ENCODE measurements at regions not wholly inside any gene's neighbourhood (a gene's known extent, or its start where the extent isn't known, plus 50 kb on each side); places are given as distances from the start of the nearest gene placed in this dataset.

DNA sequence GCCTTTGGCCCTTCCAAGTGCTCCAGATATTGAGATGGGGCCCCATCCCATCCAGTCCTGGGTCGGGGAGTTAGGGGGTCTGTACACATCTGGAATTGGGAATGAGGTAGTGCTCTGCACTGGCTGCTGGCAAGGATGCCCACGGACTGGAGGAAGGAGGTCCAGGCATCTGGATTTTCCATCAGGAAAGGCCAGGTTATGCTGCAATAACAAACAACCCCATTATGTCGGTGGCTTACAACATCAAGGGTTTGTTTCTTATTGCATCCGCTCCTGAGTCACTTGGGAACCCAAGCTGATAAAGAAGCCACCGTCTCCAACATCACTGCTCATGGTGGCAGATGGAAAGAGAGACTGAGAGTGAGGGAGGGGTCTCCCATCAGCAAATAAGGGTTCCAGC, 229.9 kb downstream of the TFCP2L1 start:
- DNase-seq (ENCODE audit: low read depth in 1 of 2, low spot score in 1 of 2), result no peak
- ChIA-PET CTCF (interaction anchor here (0.9 to 1.4 kb wide), 4 partner anchors 8 to 360 kb away, joined by 3 read pairs; no protein-coding TSS in a partner anchor), POLR2A (no interaction called here)
- Histone ChIP-seq H3K27ac (no peak overlapping the region), H3K4me3 (no peak overlapping the region), H3K4me2 (no peak overlapping the region), H3K9me3 (peaks cover 5% of the 10 kb centered on the region; the same call in 1 of the 3 replicates), H3K4me1 (peaks cover 7% of the 10 kb centered on the region; the same call in 2 of the 3 replicates)
- TF ChIP-seq, protein P1, sequence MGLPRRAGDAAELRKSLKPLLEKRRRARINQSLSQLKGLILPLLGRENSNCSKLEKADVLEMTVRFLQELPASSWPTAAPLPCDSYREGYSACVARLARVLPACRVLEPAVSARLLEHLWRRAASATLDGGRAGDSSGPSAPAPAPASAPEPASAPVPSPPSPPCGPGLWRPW (IDR thresholded peaks at IDR 0.05), result no peak
- TF ChIP-seq, protein P2, sequence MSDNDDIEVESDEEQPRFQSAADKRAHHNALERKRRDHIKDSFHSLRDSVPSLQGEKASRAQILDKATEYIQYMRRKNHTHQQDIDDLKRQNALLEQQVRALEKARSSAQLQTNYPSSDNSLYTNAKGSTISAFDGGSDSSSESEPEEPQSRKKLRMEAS (IDR thresholded peaks at IDR 0.05), result no peak
- TF ChIP-seq CHD4 (IDR thresholded peaks at IDR 0.05; ENCODE audit: borderline replicate concordance) (no peak), HEYL (CRISPR knock-in tag; IDR thresholded peaks at IDR 0.05) (no peak), RAD21 (conservative IDR thresholded peaks at IDR 0.05 in 1 of 2, IDR thresholded peaks at IDR 0.05 in 1 of 2) (no peak), ZFP36 (IDR thresholded peaks at IDR 0.05; ENCODE audit: borderline replicate concordance, partially characterized antibody) (no peak), RARB (CRISPR knock-in tag; IDR thresholded peaks at IDR 0.05) (no peak), TP53 (CRISPR knock-in tag; IDR thresholded peaks at IDR 0.05) (no peak)
- TF ChIP-seq, protein P3, sequence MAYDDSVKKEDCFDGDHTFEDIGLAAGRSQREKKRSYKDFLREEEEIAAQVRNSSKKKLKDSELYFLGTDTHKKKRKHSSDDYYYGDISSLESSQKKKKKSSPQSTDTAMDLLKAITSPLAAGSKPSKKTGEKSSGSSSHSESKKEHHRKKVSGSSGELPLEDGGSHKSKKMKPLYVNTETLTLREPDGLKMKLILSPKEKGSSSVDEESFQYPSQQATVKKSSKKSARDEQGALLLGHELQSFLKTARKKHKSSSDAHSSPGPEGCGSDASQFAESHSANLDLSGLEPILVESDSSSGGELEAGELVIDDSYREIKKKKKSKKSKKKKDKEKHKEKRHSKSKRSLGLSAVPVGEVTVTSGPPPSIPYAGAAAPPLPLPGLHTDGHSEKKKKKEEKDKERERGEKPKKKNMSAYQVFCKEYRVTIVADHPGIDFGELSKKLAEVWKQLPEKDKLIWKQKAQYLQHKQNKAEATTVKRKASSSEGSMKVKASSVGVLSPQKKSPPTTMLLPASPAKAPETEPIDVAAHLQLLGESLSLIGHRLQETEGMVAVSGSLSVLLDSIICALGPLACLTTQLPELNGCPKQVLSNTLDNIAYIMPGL (CRISPR knock-in tag; IDR thresholded peaks at IDR 0.05; ENCODE audit: borderline replicate concordance), result no peak
- ATAC-seq, result no peak
- FAIRE-seq, result no peak
- 66% methylated on average over 5 of the region's 5 CpGs for WGBS (ENCODE audit: missing lambda C conversion rate)

DNA sequence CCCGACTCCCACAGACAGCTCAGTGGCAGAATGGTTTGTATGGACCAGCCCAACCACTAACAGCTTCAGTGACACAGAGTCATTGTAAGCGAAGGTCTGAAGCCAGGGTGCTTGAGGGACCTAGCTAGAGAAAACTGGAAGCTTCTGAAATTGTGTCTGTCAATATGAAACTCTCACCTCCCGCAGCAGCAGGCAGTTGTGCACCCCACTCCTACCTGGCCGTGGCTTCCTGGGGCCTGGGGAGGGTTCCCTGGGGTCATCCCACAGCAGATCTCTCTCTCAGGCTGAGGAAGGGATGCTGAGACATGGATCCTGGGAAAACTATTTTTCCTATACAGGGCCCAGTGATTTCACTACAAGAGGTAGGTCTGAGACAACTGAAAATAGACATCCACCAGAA, 229.5 kb downstream of the TFCP2L1 start:
- DNase-seq (ENCODE audit: low read depth in 1 of 2, low spot score in 1 of 2), result no peak

More for the DNA sequence above, 229.5 kb downstream of the TFCP2L1 start:
- TF ChIP-seq CEBPB (IDR thresholded peaks at IDR 0.05), result no peak
- TF ChIP-seq HEYL (CRISPR knock-in tag; IDR thresholded peaks at IDR 0.05), result no peak
- TF ChIP-seq, protein P3 (CRISPR knock-in tag; IDR thresholded peaks at IDR 0.05; ENCODE audit: borderline replicate concordance), result no peak
- TF ChIP-seq, protein P4, sequence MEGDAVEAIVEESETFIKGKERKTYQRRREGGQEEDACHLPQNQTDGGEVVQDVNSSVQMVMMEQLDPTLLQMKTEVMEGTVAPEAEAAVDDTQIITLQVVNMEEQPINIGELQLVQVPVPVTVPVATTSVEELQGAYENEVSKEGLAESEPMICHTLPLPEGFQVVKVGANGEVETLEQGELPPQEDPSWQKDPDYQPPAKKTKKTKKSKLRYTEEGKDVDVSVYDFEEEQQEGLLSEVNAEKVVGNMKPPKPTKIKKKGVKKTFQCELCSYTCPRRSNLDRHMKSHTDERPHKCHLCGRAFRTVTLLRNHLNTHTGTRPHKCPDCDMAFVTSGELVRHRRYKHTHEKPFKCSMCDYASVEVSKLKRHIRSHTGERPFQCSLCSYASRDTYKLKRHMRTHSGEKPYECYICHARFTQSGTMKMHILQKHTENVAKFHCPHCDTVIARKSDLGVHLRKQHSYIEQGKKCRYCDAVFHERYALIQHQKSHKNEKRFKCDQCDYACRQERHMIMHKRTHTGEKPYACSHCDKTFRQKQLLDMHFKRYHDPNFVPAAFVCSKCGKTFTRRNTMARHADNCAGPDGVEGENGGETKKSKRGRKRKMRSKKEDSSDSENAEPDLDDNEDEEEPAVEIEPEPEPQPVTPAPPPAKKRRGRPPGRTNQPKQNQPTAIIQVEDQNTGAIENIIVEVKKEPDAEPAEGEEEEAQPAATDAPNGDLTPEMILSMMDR (IDR thresholded peaks at IDR 0.05), result no peak
- TF ChIP-seq RNF2 (IDR thresholded peaks at IDR 0.05; ENCODE audit: borderline replicate concordance, low read depth), result no peak
- TF ChIP-seq MYC (IDR thresholded peaks at IDR 0.05; ENCODE audit: borderline replicate concordance, low read length), result no peak
- no peak for TF ChIP-seq ZSCAN20 (CRISPR knock-in tag; IDR thresholded peaks at IDR 0.05)
- no peak for TF ChIP-seq ESRRA (IDR thresholded peaks at IDR 0.05; ENCODE audit: borderline replicate concordance, low read length)
- TF ChIP-seq, protein P5, sequence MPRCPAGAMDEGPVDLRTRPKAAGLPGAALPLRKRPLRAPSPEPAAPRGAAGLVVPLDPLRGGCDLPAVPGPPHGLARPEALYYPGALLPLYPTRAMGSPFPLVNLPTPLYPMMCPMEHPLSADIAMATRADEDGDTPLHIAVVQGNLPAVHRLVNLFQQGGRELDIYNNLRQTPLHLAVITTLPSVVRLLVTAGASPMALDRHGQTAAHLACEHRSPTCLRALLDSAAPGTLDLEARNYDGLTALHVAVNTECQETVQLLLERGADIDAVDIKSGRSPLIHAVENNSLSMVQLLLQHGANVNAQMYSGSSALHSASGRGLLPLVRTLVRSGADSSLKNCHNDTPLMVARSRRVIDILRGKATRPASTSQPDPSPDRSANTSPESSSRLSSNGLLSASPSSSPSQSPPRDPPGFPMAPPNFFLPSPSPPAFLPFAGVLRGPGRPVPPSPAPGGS (IDR thresholded peaks at IDR 0.05), result no peak
- TF ChIP-seq ZNF302 (CRISPR knock-in tag; IDR thresholded peaks at IDR 0.05), result no peak
- TF ChIP-seq TP53 (CRISPR knock-in tag; IDR thresholded peaks at IDR 0.05), result no peak
- TF ChIP-seq HDAC2 (IDR thresholded peaks at IDR 0.05), result no peak
- no peak for TF ChIP-seq HOXB5 (CRISPR knock-in tag; IDR thresholded peaks at IDR 0.05)
- no peak for TF ChIP-seq PHF8 (IDR thresholded peaks at IDR 0.05; ENCODE audit: borderline replicate concordance, low read depth)
- no peak for TF ChIP-seq HOXB13 (CRISPR knock-in tag; IDR thresholded peaks at IDR 0.05; ENCODE audit: low read depth)
- TF ChIP-seq JUNB (IDR thresholded peaks at IDR 0.05), result no peak
- no peak for TF ChIP-seq CBX2 (IDR thresholded peaks at IDR 0.05; ENCODE audit: borderline replicate concordance, low read depth)
- CTCF ChIA-PET, result interaction anchor here (0.9 to 1.4 kb wide), 4 partner anchors 8 to 360 kb away, joined by 3 read pairs; no protein-coding TSS in a partner anchor
- 70% methylated on average over 4 of the region's 4 CpGs for WGBS (ENCODE audit: missing lambda C conversion rate)
- H3K4me1 ChIP-seq, result peaks cover 7% of the 10 kb centered on the region; the same call in 2 of the 3 replicates
- FAIRE-seq (no peak), ATAC-seq (no peak)
- H3K9me3 ChIP-seq, result peaks cover 5% of the 10 kb centered on the region; the same call in 1 of the 3 replicates
- H3K4me3 ChIP-seq, result no peak overlapping the region
- no peak overlapping the region for H3K4me2 ChIP-seq
- no peak overlapping the region for H3K27ac ChIP-seq
- POLR2A ChIA-PET, result no interaction called here
